Suprapubic skin (tissue), 3 donors: ENCODE measurements at regions not wholly inside any gene's neighbourhood (a gene's known extent, or its start where the extent isn't known, plus 50 kb on each side); places are given as distances from the start of the nearest gene placed in this dataset.

ENCODE experiments used
- CTCF ChIP-seq, 2 donors: fragments of 200-600 bp in 1 of 2; fragments of 450-650 bp in 1 of 2; sonication (generic) in 1 of 2; IDR thresholded peaks; one replicate each; pipeline ENCODE4 v1.5.1; 2016 to 2019; ENCODE audit warnings: antibody characterized with exemption in 2 of 2, mild to moderate bottlenecking in 1 of 2, moderate library complexity in 1 of 2
- POLR2AphosphoS5 ChIP-seq, 3 donors: sonication (generic); formaldehyde crosslinking; IDR thresholded peaks; one replicate each; pipeline ENCODE4 v1.6.1; 2017; ENCODE audit warnings: antibody characterized with exemption in 3 of 3

GRCh38 chr1:188194916-188195315 is 1366.2 kb downstream of the PLA2G4A start:
- TF ChIP-seq CTCF (IDR thresholded peaks at IDR 0.05) (no peak), POLR2AphosphoS5 (IDR thresholded peaks at IDR 0.05) (no peak)
